ENCODE measurements at regions not wholly inside any gene's neighbourhood (a gene's known extent, or its start where the extent isn't known, plus 50 kb on each side); places are given as distances from the start of the nearest gene placed in this dataset.

DNA sequence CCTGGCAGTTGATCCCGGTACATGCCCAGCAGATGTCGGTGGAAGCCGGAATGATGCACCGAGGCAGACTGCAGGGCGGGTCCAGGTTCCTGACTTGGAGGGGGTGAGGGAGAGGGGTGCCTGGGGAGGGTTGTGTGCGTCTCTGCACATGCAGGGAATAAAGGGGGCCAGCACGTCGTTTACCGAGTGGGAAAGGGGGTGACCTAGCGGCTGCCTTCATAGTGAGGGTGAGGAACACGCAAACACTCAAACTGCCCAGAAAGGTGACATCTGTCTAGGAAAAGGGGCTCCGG is 801.7 kb downstream of the TBC1D22A start:
- DNase-seq = peak; percentile 11

DNA sequence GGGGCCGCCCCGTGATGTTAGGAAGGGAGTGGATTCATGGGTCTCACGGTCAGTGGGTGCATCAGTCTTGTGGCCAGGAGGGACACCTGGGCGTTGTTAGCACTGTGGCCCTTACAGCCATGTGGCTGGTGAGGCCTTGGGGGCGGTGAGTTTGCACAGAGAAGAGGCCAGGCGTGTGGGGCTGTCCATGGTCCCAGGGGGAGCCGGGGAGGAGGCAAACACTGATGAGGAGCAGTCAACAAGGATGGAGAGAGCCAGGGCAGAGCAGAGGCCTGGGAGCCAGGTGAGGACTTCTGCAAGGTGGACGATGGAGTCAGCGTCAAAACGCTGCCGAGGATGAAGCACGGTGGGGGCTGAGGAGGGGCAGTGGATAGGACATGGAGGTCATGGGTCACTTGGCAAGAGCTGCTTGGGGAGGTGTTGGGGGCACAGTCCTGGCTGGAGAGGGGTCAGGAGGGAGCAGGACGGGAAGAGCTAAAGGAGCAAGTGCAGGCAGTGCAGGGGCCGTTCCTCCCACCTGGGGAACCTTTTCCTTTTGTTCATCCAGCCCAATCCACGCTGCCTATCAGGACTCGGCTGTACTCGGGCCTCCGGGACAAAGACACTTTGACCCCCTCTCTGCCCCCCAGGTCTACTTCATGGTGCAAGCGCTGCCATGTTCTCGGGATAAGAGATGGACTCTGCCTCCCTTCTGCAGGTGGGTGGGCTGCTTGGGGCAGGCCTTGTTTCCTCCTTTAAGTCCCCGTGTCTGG is 801.1 kb downstream of the TBC1D22A start:
- DNase-seq = peak; percentile 28

DNA sequence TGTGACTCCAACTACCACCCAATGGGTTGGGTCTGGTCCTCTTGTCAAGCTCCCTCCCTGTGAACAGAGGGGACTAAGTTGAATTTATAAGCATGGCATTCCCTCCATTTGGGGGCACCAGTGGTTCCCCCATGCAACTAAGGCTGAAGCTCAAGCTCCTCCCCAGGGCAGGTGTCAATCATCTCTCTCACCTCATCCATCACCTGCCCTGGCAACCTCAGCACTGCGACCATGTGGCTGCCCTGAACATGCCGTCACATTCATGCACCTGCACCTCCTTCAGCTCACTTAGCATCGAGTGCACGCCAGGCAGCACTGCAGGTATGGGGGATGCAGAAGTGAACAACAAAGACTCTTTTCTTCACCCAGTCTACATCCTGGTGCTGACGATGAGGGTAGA is 799.3 kb downstream of the TBC1D22A start:
- DNase-seq = peak; percentile 17

DNA sequence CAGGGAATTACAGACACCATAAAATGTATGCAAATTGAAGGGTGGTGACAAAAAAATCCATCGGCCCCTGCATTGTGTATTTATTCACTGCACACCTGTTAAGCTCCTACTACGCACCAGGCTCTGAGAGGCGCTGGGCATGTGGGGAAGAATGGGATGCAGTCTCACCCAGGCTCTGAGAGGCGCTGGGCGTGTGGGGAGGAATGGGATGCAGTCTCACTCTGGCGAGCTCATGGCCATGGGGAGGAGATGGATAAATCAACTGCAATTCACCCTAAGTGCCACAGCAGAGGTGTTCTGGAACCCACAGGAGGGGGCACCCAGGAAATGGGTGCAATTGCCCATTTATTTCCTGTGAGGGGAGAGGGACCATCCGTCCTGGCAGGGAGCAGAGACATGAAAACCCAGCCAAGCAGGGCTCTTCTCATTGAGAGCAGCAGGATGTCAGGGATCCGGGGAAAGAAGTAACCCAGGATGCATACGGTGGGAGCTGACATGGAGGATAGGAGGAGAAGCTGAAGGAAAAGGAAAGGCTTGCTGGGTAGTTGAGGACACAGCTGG is 798.7 kb downstream of the TBC1D22A start:
- peak; percentile 26 for DNase-seq

DNA sequence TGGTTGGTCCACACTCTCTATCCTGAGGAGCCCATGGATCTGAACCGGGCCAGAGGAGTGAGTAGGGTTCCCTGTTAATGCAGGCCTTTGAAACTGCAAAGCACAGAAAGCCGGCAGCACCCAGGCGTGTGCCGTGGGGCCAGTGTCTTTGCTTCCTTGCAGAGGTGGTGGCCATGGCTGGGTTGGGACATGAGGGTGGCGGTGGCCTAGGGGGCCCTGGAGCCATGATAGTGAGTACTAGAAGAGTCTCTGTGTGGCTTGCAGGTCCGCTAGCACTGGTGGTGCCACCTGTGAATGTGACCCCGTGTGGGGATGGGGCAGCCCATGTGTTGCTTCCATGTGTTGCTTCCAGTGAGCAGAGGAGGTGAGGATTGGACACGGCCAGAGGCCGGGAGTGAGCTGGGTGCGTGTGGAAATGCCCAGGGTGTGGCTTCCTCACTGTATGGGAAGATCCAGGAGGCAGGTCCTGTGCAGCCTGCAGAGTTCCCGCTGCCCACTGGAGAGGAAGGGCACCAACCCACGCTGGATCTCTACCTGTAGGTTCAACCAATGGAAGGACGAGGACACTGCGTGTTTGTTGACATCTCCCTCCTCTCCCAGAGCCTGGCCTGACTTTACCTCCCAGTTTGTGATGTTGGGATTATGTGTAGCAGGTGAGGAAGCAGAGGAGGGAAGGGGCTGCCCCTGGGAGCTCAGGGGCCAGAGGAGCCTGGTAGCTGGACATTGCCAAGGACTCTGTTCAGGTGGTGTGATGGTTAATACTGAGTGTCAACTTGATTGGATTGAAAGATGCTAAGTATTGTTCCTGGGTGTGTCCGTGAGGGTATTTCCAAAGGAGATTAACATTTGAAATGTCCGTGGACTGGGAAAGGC is 796.6 kb downstream of the TBC1D22A start:
- peak; percentile 24 for DNase-seq

DNA sequence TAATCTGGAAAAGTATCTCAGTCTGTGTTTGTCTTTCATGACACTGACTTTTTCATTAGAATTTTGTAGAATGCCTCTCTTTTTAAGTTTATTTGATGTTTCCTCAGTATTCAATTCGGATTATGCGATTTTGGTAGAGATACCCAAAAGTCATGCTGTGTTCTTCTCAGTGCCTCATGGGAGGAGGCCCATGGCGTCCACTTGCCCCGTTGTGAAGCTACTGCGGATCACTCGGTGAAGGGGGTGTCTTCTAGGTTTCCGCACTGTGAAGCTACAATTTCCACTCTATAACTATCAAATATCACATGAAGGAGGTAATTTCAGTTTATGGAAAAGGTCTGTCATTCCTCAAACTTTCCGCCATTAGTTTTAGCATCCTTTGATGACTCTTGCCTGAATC is 794.0 kb downstream of the TBC1D22A start:
- peak; percentile 5 for DNase-seq

DNA sequence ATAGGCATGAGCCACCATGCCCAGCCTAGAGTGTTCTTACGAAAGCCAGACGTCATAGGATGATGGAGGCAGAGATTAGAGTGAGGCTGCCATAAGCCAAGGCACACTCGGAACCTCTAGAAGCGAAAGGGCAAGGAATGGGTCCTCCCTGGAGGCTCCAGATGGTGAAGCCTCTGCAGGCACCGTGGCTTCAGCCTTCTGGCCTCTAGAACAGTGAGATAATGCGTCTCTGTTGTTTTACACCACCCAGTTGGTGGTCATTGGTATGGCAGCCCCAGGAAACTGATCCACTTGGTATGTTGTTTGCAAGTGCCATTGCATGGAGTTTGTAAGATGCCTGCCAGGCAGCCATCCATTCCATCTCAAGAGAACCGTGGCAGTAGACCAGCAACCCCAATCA is 791.0 kb downstream of the TBC1D22A start:
- peak; percentile 19 for DNase-seq

DNA sequence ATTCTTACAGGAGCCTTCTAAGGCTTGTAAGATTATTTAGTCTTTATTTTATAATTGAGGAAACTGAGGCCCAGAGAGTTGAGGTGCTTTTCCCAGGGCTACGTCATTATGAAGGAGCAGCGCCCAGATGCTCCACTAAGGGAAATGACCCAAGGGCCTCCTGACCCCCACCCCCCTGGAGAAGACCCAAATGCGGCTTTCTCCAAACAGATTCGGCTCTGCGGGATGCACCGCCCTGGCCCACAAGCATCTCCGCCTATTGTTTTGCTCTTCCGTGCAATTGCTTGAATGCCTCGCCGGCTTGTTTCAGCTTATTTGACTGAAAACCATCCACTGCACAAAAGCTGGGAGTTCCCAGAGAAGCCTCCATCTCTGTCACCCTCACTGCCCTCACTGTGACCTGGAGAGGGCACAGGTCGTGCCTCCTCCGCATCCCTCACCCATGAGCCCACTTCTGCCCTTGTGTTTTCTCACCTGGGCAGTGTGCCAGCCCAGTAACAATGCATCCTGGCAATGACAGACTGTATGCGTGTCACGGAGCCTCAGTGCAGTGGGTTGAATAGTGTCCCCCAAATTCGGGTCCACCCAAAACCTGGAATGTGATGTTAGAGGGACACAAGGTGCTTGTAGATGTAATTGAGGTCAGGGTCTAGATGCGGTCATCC is 790.2 kb downstream of the TBC1D22A start:
- DNase-seq = peak; percentile 7

DNA sequence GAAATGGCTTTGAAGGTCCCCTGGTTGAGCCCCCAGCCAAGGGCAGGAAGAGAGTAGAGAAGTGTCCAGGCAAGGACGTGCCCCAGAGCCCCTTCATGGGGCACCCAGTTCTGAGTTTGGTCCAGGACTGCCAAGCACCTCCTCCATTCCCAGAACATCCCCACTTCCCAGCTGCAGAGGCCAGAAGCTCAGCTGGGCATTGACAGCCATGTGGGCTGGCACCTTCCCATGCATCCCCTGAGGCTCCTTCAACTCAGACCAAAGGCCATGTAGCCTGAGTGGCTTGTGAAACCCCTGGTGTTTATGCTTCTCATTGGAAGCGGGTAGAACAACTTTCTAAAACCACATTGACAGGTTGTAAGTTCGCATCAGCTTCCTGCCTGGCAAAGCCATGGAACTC is 789.6 kb downstream of the TBC1D22A start:
- DNase-seq = peak; percentile 21

DNA sequence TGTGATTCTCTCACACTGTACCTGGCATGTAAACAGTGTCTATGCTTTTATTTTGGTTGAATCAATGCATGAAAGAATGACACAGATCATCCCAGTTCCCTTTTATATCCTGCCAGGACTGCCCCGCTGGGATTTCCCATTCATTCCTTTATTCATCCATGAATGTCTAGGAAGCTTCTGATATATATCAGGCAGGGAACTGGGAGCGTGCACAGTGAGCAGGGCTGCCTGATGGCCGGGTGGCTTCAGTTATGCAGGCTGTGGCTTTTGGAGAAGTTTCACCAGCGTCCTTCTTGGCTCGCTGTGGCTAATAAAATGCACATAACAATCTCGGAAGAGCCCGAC is 789.0 kb downstream of the TBC1D22A start:
- DNase-seq = no peak

DNA sequence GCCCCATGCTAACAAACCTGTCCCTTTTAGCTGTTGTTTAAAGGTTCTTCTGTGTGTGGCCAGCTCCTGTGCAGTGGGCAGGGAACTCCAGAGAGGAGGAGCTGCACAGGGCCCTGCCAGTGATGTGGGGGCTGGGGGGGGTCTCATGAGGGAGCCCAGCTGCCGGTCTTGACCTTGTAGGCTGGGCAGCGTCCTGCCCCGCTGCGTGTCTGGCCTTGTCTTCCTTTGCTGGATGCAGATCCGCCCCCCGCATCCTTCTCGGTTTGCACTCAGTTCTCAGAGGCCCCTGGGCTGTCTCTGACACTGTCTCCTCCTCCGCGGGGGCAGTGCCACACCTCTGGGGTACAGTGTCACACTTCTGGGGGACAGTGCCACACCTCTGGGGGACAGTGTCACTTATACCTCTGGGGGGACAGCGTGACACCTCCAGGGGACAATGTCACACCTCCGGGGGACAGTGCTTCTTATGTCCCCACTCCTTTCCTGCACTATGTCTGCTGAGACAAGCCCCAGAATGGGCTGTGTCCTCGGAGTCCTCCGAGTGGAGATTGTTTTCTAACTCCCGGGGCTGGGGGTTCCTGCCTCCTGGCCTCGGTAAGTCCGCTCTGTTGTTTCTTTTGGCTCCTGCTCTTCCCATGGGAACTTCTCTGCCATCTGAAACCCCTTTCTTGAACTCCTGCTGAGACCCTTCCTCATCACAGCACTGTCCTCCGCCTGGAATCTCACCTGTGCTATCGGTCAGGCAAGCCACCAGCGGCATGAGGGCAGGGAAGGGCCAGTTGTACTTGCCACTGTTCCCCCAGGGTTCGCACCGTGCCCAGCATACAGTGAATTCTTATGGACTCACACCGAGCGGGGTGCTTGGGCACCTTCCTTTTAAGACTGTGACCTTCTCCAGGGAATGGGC is 788.3 kb downstream of the TBC1D22A start:
- DNase-seq = peak; percentile 28

DNA sequence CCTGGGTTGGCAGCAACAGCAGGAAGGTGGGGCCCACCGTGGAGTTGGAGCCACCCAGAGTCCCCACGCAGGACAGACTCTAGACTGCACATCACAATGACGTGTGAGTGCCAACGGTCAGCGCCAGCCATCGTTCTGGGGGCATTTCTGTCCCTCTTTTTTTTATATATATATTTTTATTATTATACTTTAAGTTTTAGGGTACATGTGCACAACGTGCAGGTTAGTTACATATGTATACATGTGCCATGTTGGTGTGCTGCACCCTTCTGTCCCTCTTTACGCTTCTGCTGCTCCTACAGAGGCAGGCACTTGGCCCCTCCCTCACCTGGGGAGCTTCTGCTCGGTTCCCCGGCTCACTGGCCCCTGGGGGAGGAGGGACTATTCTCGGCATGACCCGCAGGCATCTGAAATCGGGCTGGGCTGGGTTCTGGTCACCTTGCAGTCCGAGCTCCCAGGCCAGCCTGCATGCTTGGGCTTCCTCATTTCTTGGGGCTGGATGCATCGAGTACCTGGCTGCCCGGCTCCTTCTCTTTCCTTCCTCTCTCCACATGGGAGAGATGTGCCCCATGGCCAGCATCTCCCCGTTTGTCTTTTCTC is 787.4 kb downstream of the TBC1D22A start:
- peak; percentile 24 for DNase-seq

DNA sequence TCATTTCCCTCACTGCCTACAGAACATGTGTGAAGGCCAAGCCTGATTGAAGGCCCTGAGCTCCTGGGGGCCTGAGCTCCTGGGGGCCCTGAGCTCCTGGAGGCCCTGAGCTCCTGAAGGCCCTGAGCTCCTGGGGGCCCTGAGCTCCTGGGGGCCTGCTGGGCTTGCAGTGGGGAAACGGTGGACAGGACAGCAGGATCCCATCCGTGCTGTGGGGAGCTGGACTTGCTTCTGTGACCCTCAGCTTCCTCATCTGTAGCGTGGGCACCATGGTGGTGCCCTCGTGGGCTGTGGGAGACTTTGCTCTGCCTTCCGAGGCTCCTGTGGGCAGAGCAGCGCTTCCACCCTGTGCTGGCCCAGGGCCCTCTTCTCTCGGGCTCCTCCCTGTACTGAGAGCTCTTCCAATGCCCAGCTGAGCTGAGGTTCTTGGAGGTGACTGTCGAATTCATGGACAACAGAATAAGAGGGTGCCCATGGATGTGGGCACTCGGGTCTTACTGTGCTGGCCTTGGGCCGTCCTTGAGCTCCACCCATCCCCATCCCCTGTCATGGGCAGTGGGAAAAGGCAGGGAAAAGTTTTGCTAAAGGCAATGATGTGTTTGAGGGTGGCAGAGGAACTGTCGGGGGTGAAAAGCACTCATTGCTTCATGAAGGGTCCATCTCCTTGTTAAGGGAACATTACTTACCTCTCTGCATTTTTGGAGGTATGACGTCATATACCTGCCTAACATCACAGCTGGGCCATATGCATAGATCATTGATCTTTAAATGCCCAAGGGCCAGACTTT is 786.7 kb downstream of the TBC1D22A start:
- DNase-seq = peak; percentile 33

DNA sequence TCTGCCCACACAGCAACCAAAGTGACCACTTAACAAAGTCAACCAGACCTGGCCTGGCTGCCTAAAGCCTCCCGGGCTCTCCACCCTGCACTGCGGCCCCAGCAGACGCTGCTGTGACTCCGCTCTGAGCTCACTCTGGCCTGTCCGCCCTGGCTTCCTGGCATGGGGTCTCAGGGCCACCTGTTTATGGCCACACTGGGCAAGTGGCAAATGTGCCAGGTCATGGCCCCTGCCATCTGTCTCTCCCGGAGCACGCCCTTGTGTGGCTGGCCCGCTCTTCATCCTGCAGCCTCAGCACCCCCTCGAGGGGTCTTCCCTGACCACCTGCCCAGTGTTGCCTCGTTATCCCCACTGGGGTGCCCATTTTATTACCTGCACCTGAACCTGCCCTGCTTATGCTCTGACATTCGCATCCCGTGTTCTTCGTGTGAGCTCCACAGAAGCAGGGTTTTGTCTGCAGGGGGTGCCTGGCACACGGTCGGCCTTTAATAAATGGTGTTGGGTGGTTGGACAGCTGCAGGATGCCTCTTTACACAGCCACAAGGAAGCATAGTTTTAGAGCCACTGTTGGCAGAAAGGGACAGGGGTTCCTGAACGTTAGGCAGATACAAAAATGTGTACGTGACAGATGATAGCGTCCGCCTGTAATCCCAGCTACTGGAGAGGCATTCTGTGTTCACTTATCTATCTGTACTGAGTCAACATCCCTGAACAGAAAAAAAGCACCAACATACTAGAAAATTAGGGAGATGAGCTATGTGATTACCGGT is 785.6 kb downstream of the TBC1D22A start:
- DNase-seq = peak; percentile 37

DNA sequence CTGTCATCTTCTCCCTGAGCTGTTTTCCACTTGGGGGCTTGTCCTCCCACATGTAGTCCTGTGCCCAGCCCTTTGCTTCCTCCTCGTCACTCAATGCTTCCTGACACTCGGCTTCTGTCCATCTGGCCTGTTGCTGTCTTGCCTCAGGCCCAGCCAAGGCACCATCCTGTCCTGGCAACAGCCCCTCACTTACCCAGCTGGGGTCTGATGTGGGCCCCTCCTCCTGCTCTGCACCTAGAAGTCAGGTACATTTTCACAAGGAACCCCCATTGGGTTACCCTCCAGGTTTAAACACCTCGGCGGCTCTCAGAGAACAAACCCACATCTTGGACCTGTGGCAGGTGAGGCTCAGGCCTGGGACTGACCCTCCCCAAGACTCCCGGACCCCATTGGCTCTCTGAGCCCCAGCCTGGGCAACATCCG is 784.8 kb downstream of the TBC1D22A start:
- DNase-seq = peak; percentile 26

DNA sequence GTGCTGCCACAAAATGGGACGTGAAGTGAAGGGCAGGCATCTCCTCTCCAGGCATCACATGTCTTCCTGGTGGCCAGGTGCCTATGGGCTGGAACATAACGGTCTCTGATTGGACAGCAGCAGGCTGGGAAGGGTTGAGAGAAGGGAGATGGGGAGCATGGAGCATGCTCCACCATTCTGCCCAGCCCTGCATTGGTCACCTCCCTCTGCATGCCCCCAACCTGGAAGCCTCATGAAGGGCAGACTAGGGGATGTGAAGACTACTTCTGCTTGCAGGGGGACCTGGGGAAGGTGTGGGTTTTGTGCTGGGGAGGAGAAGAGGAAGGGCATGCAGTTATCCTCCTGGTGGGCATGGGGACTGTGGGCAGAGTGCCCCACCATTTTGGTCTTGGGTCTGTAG is 782.2 kb downstream of the TBC1D22A start:
- DNase-seq = peak; percentile 32

DNA sequence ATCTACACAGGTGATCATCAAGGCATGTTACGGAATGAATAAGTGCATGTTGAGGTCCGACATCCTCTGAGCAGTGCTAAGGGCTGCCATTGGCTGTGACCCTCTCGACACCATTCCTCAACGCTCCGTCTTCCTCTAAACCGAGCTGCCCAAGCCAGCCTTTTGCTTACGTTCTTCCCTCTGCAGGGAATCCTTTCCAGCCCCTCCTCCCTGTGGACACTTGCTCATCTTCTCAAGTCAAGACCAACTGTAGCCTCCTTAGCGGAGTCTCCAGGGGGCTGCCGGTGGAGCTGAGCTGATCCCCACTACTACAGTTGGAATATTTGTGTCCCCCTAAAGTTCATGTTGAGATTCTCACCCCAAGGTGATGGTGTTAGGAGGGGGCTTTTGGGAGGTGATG is 781.0 kb downstream of the TBC1D22A start:
- peak; percentile 4 for DNase-seq

DNA sequence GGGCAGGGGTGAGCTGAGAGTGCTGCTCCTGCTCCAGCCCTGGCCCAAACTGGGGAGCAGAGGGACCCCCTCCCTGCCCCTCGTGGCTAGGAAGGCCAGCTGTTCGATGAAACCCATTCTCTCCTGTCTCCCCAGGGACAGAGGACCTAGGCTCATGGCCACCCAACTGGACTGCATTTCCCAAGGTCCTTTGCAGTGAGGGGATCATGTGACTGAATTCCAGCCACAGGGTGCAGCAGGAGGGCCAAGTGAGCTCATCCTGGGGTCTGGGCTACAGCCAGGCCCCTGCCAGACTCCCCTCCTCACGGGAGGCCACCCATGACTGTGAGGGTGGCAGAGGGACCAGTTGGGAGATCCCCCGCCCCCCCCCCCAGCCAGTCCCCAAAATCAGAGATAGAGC is 777.6 kb downstream of the TBC1D22A start:
- DNase-seq = no peak

DNA sequence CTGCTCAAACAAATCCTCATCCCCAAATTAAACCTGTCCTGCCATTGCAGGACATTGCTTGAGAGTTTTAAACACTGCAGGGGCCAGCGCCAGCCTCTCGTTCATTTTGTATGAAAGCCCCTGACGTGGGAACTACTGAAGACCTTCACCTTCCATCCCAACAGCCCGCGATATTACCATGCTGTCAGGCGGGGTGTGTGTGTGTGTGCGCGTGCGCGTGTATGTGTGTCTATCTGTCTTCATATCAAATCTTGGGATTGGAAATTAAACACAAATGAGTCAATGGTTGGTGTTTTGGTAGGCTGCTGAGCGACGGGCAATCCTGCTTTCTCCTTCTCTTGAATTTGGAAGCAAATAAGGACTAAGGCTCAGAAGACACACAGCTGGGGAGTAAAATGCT is 776.9 kb downstream of the TBC1D22A start:
- no peak for DNase-seq

DNA sequence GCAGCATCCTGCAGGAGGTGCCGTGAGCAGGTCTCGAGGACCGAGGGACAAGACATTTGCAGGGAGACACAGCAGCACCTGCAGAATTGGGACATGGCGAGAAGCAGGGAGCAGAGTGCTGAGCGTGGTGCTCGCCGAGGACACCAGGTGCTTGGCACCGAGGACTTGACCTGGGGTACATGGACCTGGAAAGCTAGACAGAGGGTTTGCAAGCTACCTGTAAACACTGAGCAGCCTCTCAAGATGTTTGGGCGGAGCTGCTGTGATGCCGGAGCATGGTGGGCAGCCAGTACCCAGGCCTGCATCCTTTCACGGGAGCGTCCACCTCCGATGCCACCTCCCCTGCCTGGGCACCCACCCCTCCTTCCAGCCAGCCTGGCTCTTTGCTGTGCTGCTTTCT is 773.2 kb downstream of the TBC1D22A start:
- DNase-seq = no peak
